ENCODE measurements at regions not wholly inside any gene's neighbourhood (a gene's known extent, or its start where the extent isn't known, plus 50 kb on each side); places are given as distances from the start of the nearest gene placed in this dataset.

DNA sequence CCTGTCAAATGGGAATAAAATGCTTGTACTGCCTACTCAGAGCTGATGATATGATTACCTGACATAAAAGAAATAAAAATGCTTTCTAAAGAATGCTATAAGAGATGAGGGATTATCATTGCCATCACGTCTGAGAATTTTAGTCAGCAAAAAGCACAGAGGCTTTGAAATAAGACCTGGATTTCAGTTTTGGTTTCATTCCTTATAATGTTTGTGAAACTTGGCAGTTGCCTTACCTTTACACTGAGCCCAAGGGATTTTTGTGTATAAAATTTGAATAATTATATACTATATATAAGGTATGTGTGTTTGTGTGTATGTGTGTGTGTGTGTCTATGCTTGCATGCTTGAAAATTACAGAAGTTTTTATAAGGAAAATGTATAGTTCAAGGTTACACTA is 634.8 kb upstream of the BCHE start:
- no peak for ATAC-seq (ENCODE audit: low read depth)
- no peak overlapping the region for H2AK5ac ChIP-seq (ENCODE audit: low read depth, low read length)
- H3K36me3 ChIP-seq (ENCODE audit: control insufficient read depth, insufficient read depth, low read length): no peaks in the 10 kb centered on the region
- no peak overlapping the region for H3K9ac ChIP-seq (ENCODE audit: low read depth, low read length)
- CTCF ChIA-PET: no interaction called here
- intact Hi-C loops (cut with micrococcal nuclease) (no loop called here), dilution Hi-C loops (cut with HindIII; ENCODE audit: low sequenced_read_pairs, unreplicated experiment) (no loop called here), in situ Hi-C loops (cut with MboI; ENCODE audit: low sequenced_read_pairs) (no loop called here)
- H3K27me3 ChIP-seq (ENCODE audit: control insufficient read depth, insufficient read depth, low read length): no peaks in the 10 kb centered on the region
- no peak overlapping the region for H3K56ac ChIP-seq (ENCODE audit: extremely low read depth, insufficient read depth, low read length)
- H3K79me1 ChIP-seq (ENCODE audit: low read depth in 1 of 2, low read length in 2 of 2): no peaks in the 10 kb centered on the region
- H2AK9ac ChIP-seq (replicated peaks; ENCODE audit: low read depth, low read length, poor library complexity): no peak overlapping the region
- no peak overlapping the region for H3K18ac ChIP-seq (ENCODE audit: low read depth, low read length)
- no TSS peak for BruUV-seq (replicated peaks)
- WGBS, 2 experiments (ENCODE audit: extremely low coverage in 2 of 2, insufficient read length in 1 of 2): no CpG with 5 or more reads among the region's 1 CpG
- no peak overlapping the region for H3K4me3 ChIP-seq (ENCODE audit: insufficient read depth, low read depth, low read length)
- no peak overlapping the region for H3K4ac ChIP-seq (ENCODE audit: low read depth, low read length)
- H2BK120ac ChIP-seq (ENCODE audit: low read depth, low read length): no peak overlapping the region
- H2BK5ac ChIP-seq (ENCODE audit: low read depth, low read length, poor library complexity, severe bottlenecking): no peak overlapping the region
- H3K9me1 ChIP-seq (ENCODE audit: insufficient read depth, low read length): no peaks in the 10 kb centered on the region
- H4K8ac ChIP-seq (ENCODE audit: low read depth in 2 of 2, low read length in 2 of 2): no peak overlapping the region
- H3K4me2 ChIP-seq (ENCODE audit: low read depth, low read length): no peak overlapping the region
- H3K14ac ChIP-seq (replicated peaks; ENCODE audit: low read depth, low read length): no peak overlapping the region
- H3K4me1 ChIP-seq (ENCODE audit: control insufficient read depth, insufficient read depth, low read length): no peaks in the 10 kb centered on the region
- no peak for DNase-seq
- H3K27ac ChIP-seq (ENCODE audit: insufficient read depth, low read length): no peak overlapping the region
- no peaks in the 10 kb centered on the region for H4K20me1 ChIP-seq (ENCODE audit: insufficient read depth, low read length)
- H2BK20ac ChIP-seq (ENCODE audit: low read depth, low read length): no peak overlapping the region
- no peak overlapping the region for H4K5ac ChIP-seq (ENCODE audit: low read depth, low read length)
- no peak overlapping the region for H2AFZ ChIP-seq (replicated peaks; ENCODE audit: low read length, poor library complexity)
- no peak overlapping the region for H4K91ac ChIP-seq (ENCODE audit: insufficient read depth, low read depth, low read length)
- no peak overlapping the region for H2BK15ac ChIP-seq (ENCODE audit: low read depth, low read length)
- H3K9me3 ChIP-seq (ENCODE audit: control insufficient read depth, insufficient read depth, low read length): no peaks in the 10 kb centered on the region
- TF ChIP-seq RCOR1 (IDR thresholded peaks at IDR 0.05; ENCODE audit: insufficient replicate concordance, low read length) (no peak), MAZ (IDR thresholded peaks at IDR 0.05; ENCODE audit: borderline replicate concordance, low read depth, low read length) (no peak), RAD21 (IDR thresholded peaks at IDR 0.05; ENCODE audit: low read length) (no peak), NFE2L2 (IDR thresholded peaks at IDR 0.05; ENCODE audit: low read depth, low read length) (no peak), POLR2A (IDR thresholded peaks at IDR 0.05; ENCODE audit: low read depth, low read length) (no peak), FOS (IDR thresholded peaks at IDR 0.05; ENCODE audit: low read depth, low read length) (no peak), MXI1 (IDR thresholded peaks at IDR 0.05; ENCODE audit: borderline replicate concordance, low read depth, low read length) (no peak)
- POLR2A ChIA-PET (ENCODE audit: unreplicated experiment): no interaction called here
- H3K23ac ChIP-seq (ENCODE audit: low read depth, low read length): no peak overlapping the region

Measured in IMR-90 (cell line).